ENCODE measurements at regions not wholly inside any gene's neighbourhood (a gene's known extent, or its start where the extent isn't known, plus 50 kb on each side); places are given as distances from the start of the nearest gene placed in this dataset.

DNA sequence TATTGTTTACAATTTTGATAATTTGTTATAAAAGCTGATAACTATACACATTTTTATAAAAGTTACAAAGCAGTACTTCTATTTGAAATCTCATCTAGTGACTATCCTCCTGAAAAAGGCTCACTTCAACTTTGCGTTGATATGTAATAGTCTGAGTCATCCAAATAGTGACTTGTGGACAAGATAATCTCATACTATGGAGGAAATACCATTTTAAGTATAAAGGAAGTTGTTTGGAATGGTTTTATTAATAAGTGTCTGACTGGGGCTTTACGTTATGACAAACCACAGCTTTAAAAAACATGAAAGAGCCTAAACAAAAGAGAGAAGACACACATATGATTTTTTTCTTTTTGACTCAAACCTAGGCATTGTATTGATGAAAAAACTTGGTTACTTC is 272.3 kb upstream of the COL3A1 start:
- Histone ChIP-seq H3K9ac (ENCODE audit: insufficient read depth, low read depth, low read length) (no peak overlapping the region), H3K27me3 (ENCODE audit: control insufficient read depth in 1 of 2, insufficient read depth in 2 of 2, low read length in 2 of 2) (no peaks in the 10 kb centered on the region), H3K9me3 (ENCODE audit: low read length) (no peaks in the 10 kb centered on the region), H2AFZ (ENCODE audit: low read length) (no peak overlapping the region), H3K4me2 (ENCODE audit: low read depth, low read length) (no peak overlapping the region), H3K36me3 (replicated peaks in 1 of 2; ENCODE audit: control insufficient read depth in 1 of 2, insufficient read depth in 2 of 2, low read length in 2 of 2) (no peaks in the 10 kb centered on the region), H3K4me3 (replicated peaks in 1 of 3; ENCODE audit: insufficient read depth in 1 of 3, low read depth in 2 of 3, low read length in 3 of 3) (no peak overlapping the region), H3K27ac (ENCODE audit: extremely low read length, insufficient read depth, low read length) (no peak overlapping the region), H3K79me2 (ENCODE audit: insufficient read depth, low read length) (no peaks in the 10 kb centered on the region), H4K20me1 (ENCODE audit: insufficient read depth, low read length) (no peaks in the 10 kb centered on the region), H3K4me1 (ENCODE audit: insufficient read depth, low read length) (no peaks in the 10 kb centered on the region)
- no TSS peak for BruUV-seq (replicated peaks)
- ChIA-PET CTCF (ENCODE audit: low intra/inter-chr PET ratio, low total read pairs) (no interaction called here), POLR2A (no interaction called here)
- no peak for TF ChIP-seq ZNF879 (CRISPR knock-in tag; IDR thresholded peaks at IDR 0.05)
- TF ChIP-seq SRF (IDR thresholded peaks at IDR 0.05; ENCODE audit: low read depth, low read length), result no peak
- no peak for TF ChIP-seq HOXA9 (CRISPR knock-in tag; IDR thresholded peaks at IDR 0.05; ENCODE audit: borderline replicate concordance)
- TF ChIP-seq, protein P1, sequence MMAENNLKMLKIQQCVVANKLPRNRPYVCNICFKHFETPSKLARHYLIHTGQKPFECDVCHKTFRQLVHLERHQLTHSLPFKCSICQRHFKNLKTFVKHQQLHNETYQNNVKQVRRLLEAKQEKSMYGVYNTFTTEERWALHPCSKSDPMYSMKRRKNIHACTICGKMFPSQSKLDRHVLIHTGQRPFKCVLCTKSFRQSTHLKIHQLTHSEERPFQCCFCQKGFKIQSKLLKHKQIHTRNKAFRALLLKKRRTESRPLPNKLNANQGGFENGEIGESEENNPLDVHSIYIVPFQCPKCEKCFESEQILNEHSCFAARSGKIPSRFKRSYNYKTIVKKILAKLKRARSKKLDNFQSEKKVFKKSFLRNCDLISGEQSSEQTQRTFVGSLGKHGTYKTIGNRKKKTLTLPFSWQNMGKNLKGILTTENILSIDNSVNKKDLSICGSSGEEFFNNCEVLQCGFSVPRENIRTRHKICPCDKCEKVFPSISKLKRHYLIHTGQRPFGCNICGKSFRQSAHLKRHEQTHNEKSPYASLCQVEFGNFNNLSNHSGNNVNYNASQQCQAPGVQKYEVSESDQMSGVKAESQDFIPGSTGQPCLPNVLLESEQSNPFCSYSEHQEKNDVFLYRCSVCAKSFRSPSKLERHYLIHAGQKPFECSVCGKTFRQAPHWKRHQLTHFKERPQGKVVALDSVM (CRISPR knock-in tag; IDR thresholded peaks at IDR 0.05), result no peak
- TF ChIP-seq, protein P2, sequence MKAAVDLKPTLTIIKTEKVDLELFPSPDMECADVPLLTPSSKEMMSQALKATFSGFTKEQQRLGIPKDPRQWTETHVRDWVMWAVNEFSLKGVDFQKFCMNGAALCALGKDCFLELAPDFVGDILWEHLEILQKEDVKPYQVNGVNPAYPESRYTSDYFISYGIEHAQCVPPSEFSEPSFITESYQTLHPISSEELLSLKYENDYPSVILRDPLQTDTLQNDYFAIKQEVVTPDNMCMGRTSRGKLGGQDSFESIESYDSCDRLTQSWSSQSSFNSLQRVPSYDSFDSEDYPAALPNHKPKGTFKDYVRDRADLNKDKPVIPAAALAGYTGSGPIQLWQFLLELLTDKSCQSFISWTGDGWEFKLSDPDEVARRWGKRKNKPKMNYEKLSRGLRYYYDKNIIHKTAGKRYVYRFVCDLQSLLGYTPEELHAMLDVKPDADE (CRISPR knock-in tag; IDR thresholded peaks at IDR 0.05), result no peak
- TF ChIP-seq MZF1 (CRISPR knock-in tag; IDR thresholded peaks at IDR 0.05; ENCODE audit: borderline replicate concordance), result no peak
- no peak for TF ChIP-seq ZNF549 (CRISPR knock-in tag; IDR thresholded peaks at IDR 0.05)
- intact Hi-C loops (cut with micrococcal nuclease; ENCODE audit: unreplicated experiment) (no loop called here), in situ Hi-C loops (cut with HindIII; ENCODE audit: extremely low pct_ligation_motif_present, low pct_unique_long_range_greater_than_20kb) (no loop called here)
- ATAC-seq, result no peak
- no peak for DNase-seq (ENCODE audit: low spot score)
- whole genome bisulfite sequencing (ENCODE audit: low lambda C conversion rate), result 10% methylated on average over 2 of the region's 2 CpGs
- no peak for FAIRE-seq
